ENCODE measurements at regions not wholly inside any gene's neighbourhood (a gene's known extent, or its start where the extent isn't known, plus 50 kb on each side); places are given as distances from the start of the nearest gene placed in this dataset.

DNA sequence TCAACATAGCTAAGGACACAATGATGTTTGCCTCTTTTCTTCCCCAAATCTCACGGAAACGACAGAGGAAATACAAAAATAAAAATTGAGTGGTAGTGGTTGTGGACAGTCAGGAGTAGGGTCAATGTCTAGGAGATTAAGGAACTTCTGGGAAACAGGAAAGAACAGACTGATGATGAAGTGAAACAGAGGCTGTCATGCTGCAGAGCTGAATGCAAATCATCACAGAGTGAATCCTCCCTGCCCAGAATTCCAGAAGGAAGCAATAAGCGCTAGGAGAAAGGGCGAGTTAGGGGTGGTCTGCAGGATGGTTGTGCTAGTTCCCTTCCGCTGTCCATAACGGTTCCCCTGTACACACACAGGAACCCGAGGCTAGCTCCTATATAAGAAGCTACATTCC is 64.7 kb upstream of the POMGNT2 start:
- no peak for DNase-seq (ENCODE audit: low spot score)
- TF ChIP-seq, protein P1, sequence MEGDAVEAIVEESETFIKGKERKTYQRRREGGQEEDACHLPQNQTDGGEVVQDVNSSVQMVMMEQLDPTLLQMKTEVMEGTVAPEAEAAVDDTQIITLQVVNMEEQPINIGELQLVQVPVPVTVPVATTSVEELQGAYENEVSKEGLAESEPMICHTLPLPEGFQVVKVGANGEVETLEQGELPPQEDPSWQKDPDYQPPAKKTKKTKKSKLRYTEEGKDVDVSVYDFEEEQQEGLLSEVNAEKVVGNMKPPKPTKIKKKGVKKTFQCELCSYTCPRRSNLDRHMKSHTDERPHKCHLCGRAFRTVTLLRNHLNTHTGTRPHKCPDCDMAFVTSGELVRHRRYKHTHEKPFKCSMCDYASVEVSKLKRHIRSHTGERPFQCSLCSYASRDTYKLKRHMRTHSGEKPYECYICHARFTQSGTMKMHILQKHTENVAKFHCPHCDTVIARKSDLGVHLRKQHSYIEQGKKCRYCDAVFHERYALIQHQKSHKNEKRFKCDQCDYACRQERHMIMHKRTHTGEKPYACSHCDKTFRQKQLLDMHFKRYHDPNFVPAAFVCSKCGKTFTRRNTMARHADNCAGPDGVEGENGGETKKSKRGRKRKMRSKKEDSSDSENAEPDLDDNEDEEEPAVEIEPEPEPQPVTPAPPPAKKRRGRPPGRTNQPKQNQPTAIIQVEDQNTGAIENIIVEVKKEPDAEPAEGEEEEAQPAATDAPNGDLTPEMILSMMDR (IDR thresholded peaks at IDR 0.05), result no peak
- no peaks in the 10 kb centered on the region for H3K36me3 ChIP-seq
- H3K9me3 ChIP-seq, result peaks cover 0 to 25% of the 10 kb centered on the region in 2 donors
- H3K27me3 ChIP-seq, result no peaks in the 10 kb centered on the region
- H3K4me3 ChIP-seq, result no peak overlapping the region
- no peak overlapping the region for H3K27ac ChIP-seq
- no peaks in the 10 kb centered on the region for H3K4me1 ChIP-seq

DNA sequence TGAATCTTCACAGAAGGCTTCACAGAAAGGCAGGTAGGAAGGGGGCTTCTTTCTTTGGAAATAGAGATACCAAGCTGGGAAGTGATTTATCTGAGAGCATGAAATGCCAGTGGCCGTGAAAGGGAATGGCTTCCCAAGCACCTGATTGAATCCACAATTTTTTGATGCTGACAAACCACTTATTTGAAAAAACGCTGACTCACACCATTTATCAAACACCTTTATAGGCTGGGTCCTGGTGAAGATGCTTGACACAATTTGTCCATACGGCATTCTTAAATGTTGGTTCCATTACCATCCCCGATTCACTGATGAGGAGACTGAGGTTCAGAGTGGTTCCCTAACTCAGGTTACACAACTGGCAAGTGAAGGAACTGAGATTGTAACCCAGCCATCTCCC is 64.1 kb upstream of the POMGNT2 start:
- H3K27me3 ChIP-seq, result no peaks in the 10 kb centered on the region
- H3K4me3 ChIP-seq, result no peak overlapping the region
- H3K9me3 ChIP-seq, result peaks cover 0 to 25% of the 10 kb centered on the region in 2 donors
- no peak overlapping the region for H3K27ac ChIP-seq
- no peaks in the 10 kb centered on the region for H3K36me3 ChIP-seq
- no peak for DNase-seq (ENCODE audit: low spot score)
- no peaks in the 10 kb centered on the region for H3K4me1 ChIP-seq
- TF ChIP-seq, protein P1 (IDR thresholded peaks at IDR 0.05), result no peak

DNA sequence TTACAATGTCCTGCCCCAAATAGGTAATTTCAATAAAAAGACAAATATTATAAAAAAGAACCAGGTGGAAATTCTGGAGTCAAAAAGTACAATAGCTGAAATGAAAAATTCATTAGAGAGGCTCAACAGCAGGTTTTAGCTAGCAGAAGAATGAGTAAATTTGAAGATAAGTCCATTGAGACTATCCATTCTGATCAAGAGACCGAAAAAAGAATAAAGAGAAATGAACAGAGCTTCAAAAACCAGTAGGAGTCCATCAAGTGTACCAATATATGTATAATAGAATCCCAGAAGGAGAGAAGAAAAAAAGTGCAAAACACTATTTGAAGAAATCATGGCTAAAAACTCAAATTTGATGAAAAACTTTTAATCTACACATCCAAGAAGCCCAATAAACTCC is 60.5 kb upstream of the POMGNT2 start:
- TF ChIP-seq, protein P1 (IDR thresholded peaks at IDR 0.05), result no peak
- Histone ChIP-seq H3K36me3 (no peaks in the 10 kb centered on the region), H3K27me3 (no peaks in the 10 kb centered on the region), H3K27ac (no peak overlapping the region), H3K4me3 (no peak overlapping the region), H3K4me1 (peaks cover 0 to 11% of the 10 kb centered on the region in 2 donors), H3K9me3 (peaks cover 0 to 16% of the 10 kb centered on the region in 2 donors)
- DNase-seq (ENCODE audit: low spot score), result no peak

DNA sequence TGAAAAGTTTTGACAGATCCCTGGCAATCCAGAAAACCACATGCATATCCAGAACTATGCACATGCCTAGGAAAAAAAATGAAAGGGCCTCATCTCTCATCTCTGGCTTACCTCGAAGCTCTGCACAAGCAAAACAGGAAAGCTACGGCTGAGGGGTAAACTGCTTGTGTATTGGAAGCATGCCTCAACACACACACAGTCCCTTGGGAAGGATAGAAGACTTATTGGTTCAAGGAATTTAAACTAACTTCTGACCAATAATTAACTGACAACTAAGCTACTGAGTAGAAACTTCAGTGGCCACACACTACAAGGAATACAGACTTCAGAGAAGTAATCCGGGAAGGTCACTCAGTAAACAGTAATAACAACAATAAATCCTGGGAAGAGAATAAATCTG is 59.9 kb upstream of the POMGNT2 start:
- Histone ChIP-seq H3K4me1 (peaks cover 0 to 11% of the 10 kb centered on the region in 2 donors), H3K9me3 (peaks cover 0 to 16% of the 10 kb centered on the region in 2 donors), H3K27ac (no peak overlapping the region), H3K4me3 (no peak overlapping the region), H3K27me3 (no peaks in the 10 kb centered on the region), H3K36me3 (no peaks in the 10 kb centered on the region)
- TF ChIP-seq, protein P1 (IDR thresholded peaks at IDR 0.05), result no peak
- no peak for DNase-seq (ENCODE audit: low spot score)

DNA sequence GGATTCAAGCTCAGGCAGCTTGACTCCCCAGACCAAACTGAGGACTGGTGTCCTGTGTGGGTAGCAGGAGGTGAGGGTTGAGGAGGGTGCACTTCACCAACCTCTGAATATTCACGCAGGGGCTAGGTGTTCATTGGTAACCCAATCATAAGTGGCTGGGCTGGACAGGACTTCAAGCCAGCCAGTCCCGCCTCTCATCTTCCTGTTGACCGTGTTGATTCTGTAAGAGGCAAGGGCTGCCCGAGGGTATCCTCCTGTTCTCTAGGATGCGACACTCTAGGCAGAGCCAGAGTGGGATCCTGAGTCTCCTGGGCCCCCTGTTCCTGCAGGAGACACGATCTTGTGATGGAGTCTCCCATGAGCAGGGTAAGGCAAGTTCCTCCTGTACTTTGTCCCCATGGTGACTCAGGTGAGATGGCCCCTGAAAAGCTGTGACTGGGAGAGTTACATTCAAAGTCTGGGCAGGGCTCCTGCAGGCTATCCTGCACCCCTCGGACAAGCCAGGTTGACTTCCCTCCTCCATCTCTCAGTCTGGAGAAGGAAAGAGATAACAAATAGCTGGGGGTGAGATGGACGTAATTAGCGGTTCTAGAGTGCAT is 58.1 kb upstream of the POMGNT2 start:
- Histone ChIP-seq H3K4me1 (peaks cover 0 to 11% of the 10 kb centered on the region in 2 donors), H3K9me3 (peaks cover 0 to 16% of the 10 kb centered on the region in 2 donors), H3K4me3 (no peak overlapping the region), H3K27ac (no peak overlapping the region), H3K27me3 (no peaks in the 10 kb centered on the region), H3K36me3 (no peaks in the 10 kb centered on the region)
- TF ChIP-seq, protein P1 (IDR thresholded peaks at IDR 0.05), result no peak
- DNase-seq (ENCODE audit: low spot score), result peak; percentile 23

Measured in right atrium auricular region (tissue), 2 donors.